DMS79 (cell line): ENCODE measurements at regions not wholly inside any gene's neighbourhood (a gene's known extent, or its start where the extent isn't known, plus 50 kb on each side); places are given as distances from the start of the nearest gene placed in this dataset.

Experiments
- DNase-seq: peaks from one replicate; lab custom pipeline; 2025; lab: John Stamatoyannopoulos, UW

DNA sequence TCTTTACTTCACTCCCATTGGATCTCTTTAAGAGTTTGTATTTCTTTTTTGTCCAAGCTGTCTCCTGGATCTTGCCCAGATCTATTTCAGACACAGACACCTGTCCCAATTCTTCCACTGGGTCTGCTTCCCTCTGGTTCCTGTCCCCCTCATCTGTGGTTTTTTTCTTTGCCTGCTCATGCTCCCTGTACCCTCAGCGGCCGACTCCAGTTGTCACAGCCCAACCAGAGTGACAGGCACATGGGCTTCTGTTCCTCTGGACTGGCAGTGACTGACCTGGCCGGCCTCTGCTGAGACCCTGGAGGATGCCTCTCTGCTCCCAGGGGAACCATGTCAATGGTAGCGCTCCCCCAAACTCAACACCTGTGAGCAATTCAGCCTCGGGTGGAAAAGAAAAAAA lies 142.6 kb downstream of the WSCD1 start:
- DNase-seq: no peak

DNA sequence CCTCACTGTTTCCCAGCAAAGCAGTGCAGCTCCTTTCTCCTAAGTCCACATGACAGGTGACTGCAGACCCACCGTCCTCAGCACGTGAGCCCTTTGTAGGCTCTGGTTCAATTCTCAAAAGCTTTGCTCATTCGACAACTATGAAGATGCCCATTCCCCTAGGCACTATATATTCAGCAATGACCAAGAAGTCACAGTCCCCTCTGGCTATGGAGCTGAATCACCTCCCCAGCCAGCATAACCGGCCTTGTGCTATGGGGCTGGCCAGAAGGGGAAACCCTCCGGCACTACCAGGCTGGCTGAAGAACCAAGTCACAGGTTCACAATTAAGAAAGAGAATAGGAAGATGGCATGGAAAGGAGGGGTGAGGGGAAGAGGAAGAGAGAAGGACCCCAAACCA lies 139.7 kb downstream of the WSCD1 start:
- no peak for DNase-seq

DNA sequence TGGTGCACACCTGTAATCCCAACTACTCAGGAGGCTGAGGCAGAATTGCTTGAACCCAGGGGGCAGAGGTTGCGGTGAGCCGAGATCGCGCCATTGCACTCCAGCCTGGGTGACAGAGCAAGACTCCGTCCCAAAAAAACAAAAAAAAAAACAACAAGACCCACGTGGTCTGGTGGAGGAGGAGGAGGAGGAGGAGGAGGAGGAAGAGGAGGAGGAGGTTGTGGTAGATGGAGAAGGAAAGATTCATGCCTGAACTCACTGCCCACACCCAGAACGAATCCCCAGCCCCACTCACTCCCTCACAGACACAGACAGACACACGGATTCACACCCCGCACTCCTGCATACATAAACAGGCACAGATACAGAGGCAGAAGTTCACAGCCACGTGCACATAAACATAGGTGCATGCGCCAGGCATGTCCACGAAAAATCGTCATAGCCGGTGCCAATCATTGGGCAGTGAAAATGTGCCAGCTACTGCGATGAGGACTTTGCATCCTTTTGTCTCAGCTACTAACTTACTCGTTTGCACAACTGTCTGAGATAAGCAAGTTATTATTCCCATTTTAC lies 138.5 kb downstream of the WSCD1 start:
- DNase-seq: no peak

DNA sequence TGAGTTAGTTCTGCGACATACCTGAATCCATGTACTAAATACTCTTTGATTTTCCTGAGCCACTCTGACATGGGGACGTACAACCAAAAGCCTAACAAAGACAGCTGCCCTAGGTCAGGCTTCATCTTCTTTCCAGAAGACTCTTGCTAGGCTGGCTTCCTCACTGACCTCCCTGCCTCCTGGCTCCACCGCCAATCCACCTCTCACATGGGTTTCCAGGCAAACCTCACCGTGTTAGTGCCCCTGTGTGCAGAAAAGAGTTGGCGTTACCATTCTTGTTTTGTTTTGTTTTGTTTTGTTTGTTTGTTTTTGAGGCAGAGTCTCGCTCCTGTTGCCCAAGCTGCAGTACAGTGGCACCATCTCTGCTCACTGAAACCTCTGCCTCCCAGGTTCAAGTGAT lies 135.3 kb downstream of the WSCD1 start:
- no peak for DNase-seq

DNA sequence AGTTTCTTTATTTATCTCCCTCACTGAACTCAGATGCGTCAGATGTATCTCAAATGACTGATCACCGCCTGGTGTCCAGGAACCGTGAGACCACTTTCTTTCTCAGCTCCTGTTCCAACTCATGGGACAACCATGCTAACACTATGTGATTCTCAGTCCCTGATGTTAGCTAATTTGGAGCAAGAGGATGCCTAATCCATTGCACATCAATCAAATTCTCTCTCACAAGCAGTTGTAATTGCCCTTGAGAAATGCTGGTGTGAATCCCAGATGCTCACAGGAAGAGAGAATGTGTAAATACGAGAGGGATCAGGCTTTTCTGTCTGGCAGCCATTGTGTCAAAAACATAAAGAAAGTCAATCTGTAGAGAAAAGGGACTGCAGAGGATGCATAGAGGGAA lies 134.9 kb downstream of the WSCD1 start:
- no peak for DNase-seq

DNA sequence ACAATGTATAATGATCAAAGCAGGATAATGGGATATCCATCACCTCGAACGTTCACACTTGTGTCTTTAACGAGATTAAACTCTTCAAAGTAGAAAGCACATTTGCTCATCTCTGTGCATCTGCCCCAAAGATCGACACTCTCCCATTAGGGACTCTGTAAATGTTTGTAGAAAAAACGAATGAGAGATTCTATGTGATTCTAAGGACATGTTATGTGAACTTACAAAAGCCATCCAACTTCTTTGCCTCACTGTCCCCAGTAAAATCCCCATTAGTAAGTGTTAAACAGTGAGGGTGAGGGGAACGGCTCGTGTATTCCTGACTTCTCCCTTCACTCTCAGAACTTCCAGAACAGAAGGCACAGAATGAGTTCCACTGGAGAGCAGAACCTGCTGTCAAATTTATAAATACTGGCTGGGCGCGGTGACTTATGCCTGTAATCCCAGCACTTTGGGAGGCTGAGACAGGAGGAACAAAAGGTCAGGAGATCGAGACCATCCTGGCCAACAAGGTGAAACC lies 134.1 kb downstream of the WSCD1 start:
- no peak for DNase-seq

DNA sequence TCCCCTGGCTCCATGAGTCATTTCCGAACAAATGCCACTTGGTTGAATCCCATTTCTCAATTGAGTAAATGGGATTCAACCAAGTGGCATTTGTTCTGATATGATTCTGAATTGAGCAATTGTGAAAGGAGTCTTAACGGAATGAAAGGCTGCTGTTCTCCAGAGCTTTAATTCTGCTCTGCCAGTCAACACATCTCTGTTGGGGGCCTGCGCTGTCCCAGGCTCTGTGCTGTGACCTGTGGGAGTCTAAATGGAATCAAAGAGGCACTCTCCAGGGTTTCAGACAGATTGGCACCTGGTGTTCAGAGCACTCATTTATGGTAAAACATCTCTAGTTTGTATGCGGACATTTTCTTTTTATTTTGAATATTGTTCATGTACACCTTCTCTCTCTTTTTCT lies 126.2 kb downstream of the WSCD1 start:
- DNase-seq: no peak

DNA sequence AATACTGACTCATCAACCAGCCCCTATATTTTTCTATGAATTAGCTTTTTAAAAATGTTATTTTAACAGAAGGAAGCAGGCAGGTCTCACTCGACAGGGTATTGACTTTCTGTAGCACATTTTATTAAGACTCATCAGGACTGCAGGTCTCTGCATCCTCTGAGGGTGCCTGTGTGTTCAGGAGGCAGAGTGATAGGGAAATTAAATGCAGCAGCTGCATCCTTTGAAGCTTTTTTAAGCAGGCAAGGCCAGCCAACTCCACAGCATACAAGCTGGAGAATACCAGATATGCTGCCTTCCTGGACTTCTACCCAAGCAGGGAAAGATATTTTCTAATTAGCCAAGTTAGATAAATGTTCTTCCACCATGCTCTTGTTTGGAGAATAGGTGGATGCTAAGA lies 124.9 kb downstream of the WSCD1 start:
- DNase-seq: no peak

DNA sequence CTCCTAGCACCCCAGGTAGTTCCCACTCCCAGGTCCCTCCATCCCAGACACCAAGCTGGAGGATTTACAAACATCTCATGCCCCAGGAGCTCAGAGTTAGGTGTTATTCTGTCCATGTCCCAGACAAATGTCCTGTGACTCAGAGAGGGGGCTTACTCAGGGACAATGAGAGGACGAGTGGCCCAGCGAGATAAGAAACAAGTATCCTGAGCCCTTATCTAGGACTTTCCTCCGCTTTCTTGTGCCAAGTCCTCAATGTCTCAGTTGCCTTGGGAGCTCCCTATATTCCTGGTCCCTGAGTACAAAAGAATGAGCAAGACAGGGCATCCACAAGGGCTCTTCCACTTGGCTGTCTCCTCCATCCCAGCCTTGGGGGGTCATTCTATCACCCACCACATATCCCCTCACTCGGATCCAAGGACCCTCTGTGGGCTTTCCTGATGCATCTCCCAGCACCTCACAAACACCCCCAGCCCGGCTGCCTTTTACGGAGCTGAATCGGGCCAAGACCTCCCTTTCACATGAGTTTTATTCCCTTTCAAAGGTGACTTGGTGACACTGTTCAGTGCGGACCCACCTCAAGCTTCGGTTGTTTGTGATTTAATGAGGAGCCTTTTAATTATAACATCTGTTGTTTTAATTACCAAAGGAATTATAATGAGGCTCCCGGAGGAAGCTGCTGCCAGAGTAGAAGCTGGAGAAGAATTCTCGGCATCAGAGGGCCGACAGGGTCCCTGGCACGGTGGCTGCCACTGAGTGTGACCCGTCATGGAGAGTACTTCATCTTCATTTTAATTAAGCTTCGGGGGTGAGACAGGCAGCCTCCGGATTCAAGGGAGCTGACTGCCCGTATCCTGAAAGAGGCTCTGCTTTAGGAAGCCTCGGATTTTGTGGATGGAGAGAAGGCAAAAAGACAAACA lies 121.5 kb downstream of the WSCD1 start:
- DNase-seq: no peak

DNA sequence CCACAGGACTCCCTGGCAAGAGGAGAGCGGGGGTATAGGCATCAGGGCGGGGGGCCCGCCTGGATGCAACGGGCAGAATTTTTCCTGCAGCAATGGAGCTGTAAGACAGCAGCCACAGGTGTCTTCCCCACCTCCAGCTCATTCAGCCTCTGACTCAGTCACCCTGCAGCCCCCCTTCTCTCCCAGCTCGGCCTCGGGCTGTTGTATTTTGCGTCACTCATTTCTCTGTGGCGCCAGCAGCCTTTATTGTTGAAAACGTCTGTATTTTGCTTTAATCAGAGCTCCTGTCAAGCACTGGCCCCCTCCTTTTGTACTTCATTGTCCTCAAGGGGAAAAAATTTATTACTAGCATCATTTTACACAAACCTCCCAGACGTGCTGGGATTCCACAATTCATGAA lies 117.7 kb downstream of the WSCD1 start:
- DNase-seq: no peak

DNA sequence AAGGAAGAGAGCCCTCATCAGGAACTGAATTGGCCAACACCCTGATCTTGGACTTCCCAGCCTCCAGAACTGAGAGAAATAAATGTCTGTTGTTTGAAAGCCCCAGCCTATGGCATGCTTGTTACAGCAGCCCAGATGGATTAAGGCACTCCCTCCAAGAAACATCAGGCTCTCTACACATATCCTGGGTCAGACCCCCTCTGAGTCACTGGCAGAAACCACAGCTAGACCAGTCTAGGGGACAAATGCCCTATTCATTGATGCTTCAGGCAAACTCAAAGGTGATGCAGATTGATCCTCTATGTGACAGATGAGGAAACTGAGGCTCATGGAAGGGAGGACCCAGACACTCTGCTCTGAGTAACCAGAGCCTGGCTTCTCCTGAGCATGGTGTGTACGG lies 116.8 kb downstream of the WSCD1 start:
- no peak for DNase-seq

DNA sequence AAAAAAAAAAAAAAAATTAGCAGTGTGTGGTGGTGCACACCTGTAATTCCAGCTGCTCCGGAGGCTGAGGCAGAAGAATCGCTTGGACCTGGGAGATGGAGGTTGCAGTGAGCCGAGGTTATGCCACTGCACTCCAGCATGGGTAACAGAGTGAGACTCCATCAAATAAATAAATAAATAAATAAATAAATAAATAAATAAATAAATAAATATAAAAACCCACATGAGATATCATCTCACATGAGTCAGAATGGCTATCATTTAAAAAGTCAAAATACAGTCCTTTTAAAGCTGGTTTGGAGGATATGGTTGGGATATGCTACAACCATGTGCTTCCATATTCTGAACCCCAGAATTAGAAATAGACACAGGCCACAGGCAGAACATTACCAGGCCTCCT lies 114.3 kb downstream of the WSCD1 start:
- DNase-seq: no peak

DNA sequence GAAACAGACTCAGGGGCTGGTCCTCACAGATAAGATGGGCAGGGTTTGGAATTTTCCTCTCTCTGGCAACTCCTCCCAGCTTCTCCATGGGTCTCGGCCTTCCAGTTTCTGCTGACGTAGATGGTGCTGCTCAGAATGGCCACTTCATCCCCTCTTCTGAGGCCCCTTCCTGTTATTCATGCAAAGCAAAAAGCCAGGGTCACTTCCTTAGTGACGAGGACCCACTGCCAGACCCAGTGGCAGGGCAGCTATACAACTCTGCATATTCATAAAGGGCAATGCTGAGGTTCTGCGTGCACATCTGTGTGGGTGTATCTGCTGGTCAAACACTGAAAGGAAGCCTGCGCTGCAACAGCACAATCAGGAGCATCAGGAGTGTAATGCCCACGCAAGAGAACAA lies 108.8 kb downstream of the WSCD1 start:
- no peak for DNase-seq

DNA sequence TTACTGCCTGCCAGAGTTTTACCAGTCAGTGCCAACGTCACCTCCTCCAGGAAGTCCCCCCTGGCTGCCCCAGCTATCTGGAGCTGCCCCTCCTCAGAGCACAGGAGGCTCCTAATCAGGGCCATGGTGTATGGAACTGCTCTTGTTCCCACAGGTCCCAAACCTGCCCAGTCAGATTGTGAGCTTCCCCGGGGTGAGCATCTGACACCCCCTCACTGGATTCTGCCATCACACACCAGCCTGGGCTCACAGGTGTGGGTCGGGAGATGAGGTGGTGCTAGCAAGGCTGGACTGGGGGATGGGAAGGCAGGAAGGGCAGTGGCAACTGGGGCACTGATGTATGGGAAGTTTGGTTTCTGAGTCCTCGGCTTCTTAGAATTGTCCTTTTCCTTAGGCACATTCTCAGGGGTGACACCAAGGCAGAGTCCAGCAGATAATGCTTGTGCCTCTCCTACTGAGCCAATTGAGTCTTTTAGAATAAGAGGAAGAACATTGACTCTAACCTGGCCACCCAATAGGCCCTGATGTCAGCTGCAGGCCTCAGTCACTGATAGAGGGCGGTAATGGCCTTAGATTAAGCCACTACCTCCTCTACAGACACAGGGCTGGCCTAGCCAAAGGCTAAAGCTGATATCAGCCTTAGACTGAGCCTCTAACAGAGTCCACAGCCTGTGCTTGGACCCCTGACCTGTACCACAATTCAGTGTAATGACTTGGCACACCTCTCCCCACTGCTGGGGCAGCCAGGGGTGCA lies 107.9 kb downstream of the WSCD1 start:
- DNase-seq: no peak
